A673 (cell line): ENCODE measurements at regions not wholly inside any gene's neighbourhood (a gene's known extent, or its start where the extent isn't known, plus 50 kb on each side); places are given as distances from the start of the nearest gene placed in this dataset.

ENCODE experiments used
- EZH2 ChIP-seq: fragments of 200-600 bp; sonication (generic); IDR thresholded peaks from 2 replicates; pipeline ENCODE4 v1.6.1; 2017; ENCODE audit warnings: borderline replicate concordance, low read depth, mild to moderate bottlenecking, mixed read lengths, antibody characterized with exemption, low read length; ENCODE audit not compliant: poor library complexity, severe bottlenecking
- TF ChIP-seq, protein P1 (sequence below): fragments of 300-800, 200-600 bp; sonication (generic); conservative IDR thresholded peaks from 2 replicates; pipeline ENCODE4 v1.5.1; 2017; ENCODE audit warnings: low read depth, mild to moderate bottlenecking, antibody characterized with exemption, low read length, moderate library complexity, mixed read lengths

DNA sequence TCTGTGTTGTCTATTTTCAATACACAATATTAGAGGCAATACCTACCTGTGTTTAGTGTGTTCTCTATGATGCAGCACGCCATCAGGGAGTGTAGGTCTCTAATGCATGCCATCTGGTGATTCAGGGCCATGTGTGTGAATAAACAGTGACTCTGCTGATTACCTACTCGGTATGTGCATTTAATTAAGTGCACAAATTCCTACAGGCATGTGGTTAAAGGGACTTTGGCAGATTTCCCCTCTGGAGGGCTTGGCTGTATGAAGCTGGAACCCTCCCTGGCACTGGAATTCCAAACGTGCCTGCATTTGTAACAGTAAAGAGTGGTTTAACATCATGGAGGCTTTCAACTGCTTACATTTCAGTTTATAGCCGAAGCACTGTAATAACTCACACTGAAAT, 401.5 kb upstream of the SASH1 start:
- TF ChIP-seq, protein P1, sequence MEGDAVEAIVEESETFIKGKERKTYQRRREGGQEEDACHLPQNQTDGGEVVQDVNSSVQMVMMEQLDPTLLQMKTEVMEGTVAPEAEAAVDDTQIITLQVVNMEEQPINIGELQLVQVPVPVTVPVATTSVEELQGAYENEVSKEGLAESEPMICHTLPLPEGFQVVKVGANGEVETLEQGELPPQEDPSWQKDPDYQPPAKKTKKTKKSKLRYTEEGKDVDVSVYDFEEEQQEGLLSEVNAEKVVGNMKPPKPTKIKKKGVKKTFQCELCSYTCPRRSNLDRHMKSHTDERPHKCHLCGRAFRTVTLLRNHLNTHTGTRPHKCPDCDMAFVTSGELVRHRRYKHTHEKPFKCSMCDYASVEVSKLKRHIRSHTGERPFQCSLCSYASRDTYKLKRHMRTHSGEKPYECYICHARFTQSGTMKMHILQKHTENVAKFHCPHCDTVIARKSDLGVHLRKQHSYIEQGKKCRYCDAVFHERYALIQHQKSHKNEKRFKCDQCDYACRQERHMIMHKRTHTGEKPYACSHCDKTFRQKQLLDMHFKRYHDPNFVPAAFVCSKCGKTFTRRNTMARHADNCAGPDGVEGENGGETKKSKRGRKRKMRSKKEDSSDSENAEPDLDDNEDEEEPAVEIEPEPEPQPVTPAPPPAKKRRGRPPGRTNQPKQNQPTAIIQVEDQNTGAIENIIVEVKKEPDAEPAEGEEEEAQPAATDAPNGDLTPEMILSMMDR = no peak
- no peak for TF ChIP-seq EZH2
